Activated CD4-positive, alpha-beta memory T cell treated with anti-CD3 and anti-CD28 coated beads for 36 hours (primary cell): ENCODE measurements at regions not wholly inside any gene's neighbourhood (a gene's known extent, or its start where the extent isn't known, plus 50 kb on each side); places are given as distances from the start of the nearest gene placed in this dataset.

Experiments
- CTCF ChIA-PET: fragments of 350-600 bp; sonication (Branson Sonifier 250); formaldehyde crosslinking; loops from one replicate; lab custom pipeline; 2021; ENCODE audit warnings: antibody characterized with exemption, inconsistent platforms; lab: Charles Lee
- POLR2A ChIA-PET: fragments of 350-600 bp; sonication (Branson Sonifier 250); formaldehyde crosslinking; loops from one replicate; lab custom pipeline; 2021; ENCODE audit warnings: antibody characterized with exemption; lab: Charles Lee
- DNase-seq: peaks from one replicate; pipeline ENCODE4 v3.0.0-alpha.2; 2020
- H3K27ac Mint-ChIP-seq: one replicate; pipeline ENCODE4 v1.8.0; 2021; ENCODE audit warnings: mixed read lengths
- H3K27me3 Mint-ChIP-seq: one replicate; pipeline ENCODE4 v1.8.0; 2021; ENCODE audit warnings: mixed read lengths
- H3K36me3 Mint-ChIP-seq: one replicate; pipeline ENCODE4 v1.8.0; 2021; ENCODE audit warnings: mixed read lengths
- H3K4me1 Mint-ChIP-seq: one replicate; pipeline ENCODE4 v1.8.0; 2021; ENCODE audit warnings: low read depth, mixed read lengths
- H3K4me3 Mint-ChIP-seq: one replicate; pipeline ENCODE4 v1.8.0; 2021; ENCODE audit warnings: mild to moderate bottlenecking, mixed read lengths
- H3K9me3 Mint-ChIP-seq: one replicate; pipeline ENCODE4 v1.8.0; 2021; ENCODE audit warnings: mixed read lengths
- intact Hi-C: fragments of 100-400 bp; cut with micrococcal nuclease; formaldehyde crosslinking; loops from one replicate; pipeline ENCODE4 v1.15.1; 2023

DNA sequence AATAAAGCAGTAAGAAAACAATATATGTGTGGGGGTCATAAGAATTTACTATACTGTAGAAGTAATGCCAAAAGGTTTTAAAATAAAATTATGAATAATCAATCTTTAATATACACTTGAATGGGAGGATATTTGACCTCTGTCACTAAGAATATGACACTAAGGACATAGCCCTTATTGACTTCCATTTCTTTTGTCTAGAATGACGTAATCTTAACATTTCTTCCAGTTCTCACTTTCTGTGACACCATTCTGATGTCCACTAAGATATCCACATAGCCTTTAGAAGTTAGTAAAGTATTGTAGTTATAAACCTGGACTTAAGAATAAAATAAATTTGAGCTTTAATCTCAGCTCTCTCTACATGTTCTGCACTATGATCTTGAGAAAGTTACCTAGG lies 1050.7 kb downstream of the TLE4 start:
- DNase-seq, result no peak
- H3K36me3 Mint-ChIP-seq, result no peaks in the 10 kb centered on the region
- no peaks in the 10 kb centered on the region for H3K4me1 Mint-ChIP-seq
- H3K9me3 Mint-ChIP-seq, result peaks cover 9% of the 10 kb centered on the region
- CTCF ChIA-PET, result no interaction called here
- no peaks in the 10 kb centered on the region for H3K27me3 Mint-ChIP-seq
- no peak overlapping the region for H3K27ac Mint-ChIP-seq
- intact Hi-C loops, result no loop called here
- H3K4me3 Mint-ChIP-seq, result no peak overlapping the region
- POLR2A ChIA-PET, result no interaction called here

DNA sequence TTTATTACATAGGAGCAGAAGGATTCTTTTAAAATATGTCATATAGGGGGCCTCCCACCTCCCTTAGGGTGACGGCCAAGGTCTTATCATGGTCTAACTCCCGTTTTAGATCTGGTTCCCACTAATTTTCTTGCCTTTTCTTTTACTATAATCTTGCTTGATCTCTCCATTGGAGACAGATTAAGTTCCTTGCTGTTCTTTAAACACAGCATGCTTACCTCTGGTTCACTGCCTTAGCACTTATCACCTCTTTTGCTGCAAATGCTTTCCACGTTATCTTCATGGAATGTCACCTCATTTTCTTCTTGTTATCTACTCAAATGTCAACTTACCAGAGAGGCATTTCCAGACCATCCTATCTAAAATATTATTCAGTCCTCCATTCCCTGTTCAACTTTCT lies 1047.6 kb downstream of the TLE4 start:
- intact Hi-C loops, result no loop called here
- DNase-seq, result no peak
- H3K4me1 Mint-ChIP-seq, result no peaks in the 10 kb centered on the region
- no peak overlapping the region for H3K27ac Mint-ChIP-seq
- H3K36me3 Mint-ChIP-seq, result no peaks in the 10 kb centered on the region
- no peaks in the 10 kb centered on the region for H3K27me3 Mint-ChIP-seq
- peaks cover 5% of the 10 kb centered on the region for H3K9me3 Mint-ChIP-seq
- no peak overlapping the region for H3K4me3 Mint-ChIP-seq
- ChIA-PET CTCF (no interaction called here), POLR2A (no interaction called here)

DNA sequence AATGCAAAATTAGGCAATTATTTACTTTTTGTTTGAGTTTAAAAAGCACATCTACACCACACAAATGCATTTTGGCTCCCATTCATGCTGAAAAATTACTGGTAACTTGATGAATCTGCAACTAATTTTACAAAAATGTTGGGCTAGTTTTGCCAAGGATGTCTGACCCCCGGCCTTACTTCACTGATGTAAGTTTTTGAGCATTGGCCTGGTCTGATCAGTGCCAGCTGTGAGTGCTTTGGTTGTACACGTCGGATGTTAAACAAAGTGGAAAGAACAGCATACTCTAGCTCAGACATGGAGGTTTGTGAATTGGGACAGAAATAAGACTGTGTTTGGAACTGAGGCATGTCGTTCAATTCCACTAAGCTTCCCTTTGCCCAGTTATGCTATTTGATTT lies 1044.2 kb downstream of the TLE4 start:
- ChIA-PET POLR2A (no interaction called here), CTCF (no interaction called here)
- Mint-ChIP-seq H3K27me3 (no peaks in the 10 kb centered on the region), H3K27ac (no peak overlapping the region), H3K4me1 (no peaks in the 10 kb centered on the region), H3K9me3 (peaks cover 5% of the 10 kb centered on the region), H3K4me3 (no peak overlapping the region), H3K36me3 (no peaks in the 10 kb centered on the region)
- intact Hi-C loops, result no loop called here
- DNase-seq, result no peak

DNA sequence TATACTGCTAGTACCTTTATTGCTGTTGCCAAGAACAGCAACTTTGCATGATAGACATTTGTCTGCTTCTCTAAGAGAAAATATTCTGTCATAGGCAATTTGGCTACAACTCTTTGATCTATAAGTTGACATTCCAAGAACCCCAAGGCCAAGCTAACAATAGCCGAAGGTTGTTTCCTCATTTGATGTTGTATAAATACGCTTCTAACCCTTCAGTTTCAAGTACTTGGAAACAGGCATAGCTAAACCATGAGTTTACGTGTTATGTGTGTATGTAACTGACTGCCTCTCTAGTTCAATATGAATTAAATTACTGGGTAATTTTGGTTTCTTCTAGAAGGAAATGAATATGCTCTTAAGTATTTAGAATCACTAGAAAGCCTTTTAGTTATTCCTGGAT lies 1034.0 kb downstream of the TLE4 start:
- ChIA-PET POLR2A (no interaction called here), CTCF (no interaction called here)
- Mint-ChIP-seq H3K9me3 (no peaks in the 10 kb centered on the region), H3K27ac (no peak overlapping the region), H3K36me3 (no peaks in the 10 kb centered on the region), H3K27me3 (no peaks in the 10 kb centered on the region), H3K4me3 (no peak overlapping the region), H3K4me1 (no peaks in the 10 kb centered on the region)
- no peak for DNase-seq
- intact Hi-C loops, result no loop called here

DNA sequence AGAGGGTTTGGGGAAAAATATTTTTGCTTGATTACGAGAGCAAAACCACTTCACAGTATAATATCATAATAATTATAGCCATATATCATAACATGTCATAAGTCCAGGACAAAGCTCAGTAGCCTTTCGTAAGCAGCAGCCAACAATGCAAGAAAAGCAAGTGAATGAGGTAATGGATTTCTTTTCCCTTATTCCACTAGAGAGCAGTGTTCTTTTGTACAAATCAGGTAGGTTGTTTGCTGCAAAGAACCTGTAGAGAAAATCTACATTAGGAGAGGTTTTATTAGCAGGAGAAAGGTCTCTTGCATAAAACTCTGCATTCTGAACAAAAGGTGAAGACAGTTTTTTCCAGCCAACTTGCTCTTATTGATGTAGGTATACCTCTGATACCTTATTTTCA lies 1033.4 kb downstream of the TLE4 start:
- no peak overlapping the region for H3K4me3 Mint-ChIP-seq
- no peaks in the 10 kb centered on the region for H3K9me3 Mint-ChIP-seq
- intact Hi-C loops, result no loop called here
- no peaks in the 10 kb centered on the region for H3K4me1 Mint-ChIP-seq
- ChIA-PET CTCF (no interaction called here), POLR2A (no interaction called here)
- H3K27me3 Mint-ChIP-seq, result no peaks in the 10 kb centered on the region
- no peaks in the 10 kb centered on the region for H3K36me3 Mint-ChIP-seq
- DNase-seq, result no peak
- no peak overlapping the region for H3K27ac Mint-ChIP-seq

DNA sequence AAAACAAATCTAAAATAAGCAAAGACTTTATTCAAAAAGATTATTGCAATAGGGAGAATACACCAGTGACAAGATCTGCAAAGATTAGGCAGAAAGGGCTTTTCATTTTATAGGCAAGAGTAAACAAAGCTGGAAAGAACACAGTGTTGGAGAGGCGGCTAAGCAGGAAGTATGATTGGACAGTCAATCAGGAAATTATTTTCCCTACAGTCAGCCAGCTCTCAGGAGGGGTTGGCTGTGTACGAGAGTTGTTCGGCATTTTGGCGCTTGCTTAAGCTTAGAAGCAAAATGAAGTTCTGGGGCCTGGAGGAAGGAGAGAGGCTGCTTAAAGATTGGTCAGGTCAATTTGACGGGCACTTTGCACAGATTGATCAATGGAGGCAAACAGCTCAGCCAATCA lies 1030.5 kb downstream of the TLE4 start:
- no peak for DNase-seq
- ChIA-PET POLR2A (no interaction called here), CTCF (no interaction called here)
- Mint-ChIP-seq H3K27me3 (no peaks in the 10 kb centered on the region), H3K4me3 (no peak overlapping the region), H3K27ac (no peak overlapping the region), H3K36me3 (no peaks in the 10 kb centered on the region), H3K4me1 (no peaks in the 10 kb centered on the region), H3K9me3 (no peaks in the 10 kb centered on the region)
- intact Hi-C loops, result no loop called here

DNA sequence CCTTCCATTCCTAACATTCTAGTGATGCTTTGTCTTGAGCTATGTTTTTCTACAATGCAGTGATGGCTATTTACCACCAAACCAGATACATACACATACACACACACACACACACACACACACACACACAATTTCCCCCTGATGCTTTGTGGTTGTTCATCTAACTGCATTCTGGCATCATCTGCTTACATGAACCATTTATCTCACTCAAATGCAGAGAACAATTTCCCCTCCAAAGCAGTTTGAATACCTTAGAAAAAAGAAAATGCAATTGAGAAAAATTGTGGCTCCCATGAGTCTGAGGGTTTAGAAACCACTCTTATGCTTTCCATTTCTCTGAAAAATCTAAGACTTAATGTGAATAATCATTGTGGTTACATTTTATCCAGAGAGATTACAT lies 1024.8 kb downstream of the TLE4 start:
- no peaks in the 10 kb centered on the region for H3K36me3 Mint-ChIP-seq
- ChIA-PET POLR2A (no interaction called here), CTCF (no interaction called here)
- DNase-seq, result no peak
- intact Hi-C loops, result no loop called here
- peaks cover 10% of the 10 kb centered on the region for H3K9me3 Mint-ChIP-seq
- H3K4me1 Mint-ChIP-seq, result no peaks in the 10 kb centered on the region
- H3K4me3 Mint-ChIP-seq, result no peak overlapping the region
- H3K27ac Mint-ChIP-seq, result no peak overlapping the region
- no peaks in the 10 kb centered on the region for H3K27me3 Mint-ChIP-seq

DNA sequence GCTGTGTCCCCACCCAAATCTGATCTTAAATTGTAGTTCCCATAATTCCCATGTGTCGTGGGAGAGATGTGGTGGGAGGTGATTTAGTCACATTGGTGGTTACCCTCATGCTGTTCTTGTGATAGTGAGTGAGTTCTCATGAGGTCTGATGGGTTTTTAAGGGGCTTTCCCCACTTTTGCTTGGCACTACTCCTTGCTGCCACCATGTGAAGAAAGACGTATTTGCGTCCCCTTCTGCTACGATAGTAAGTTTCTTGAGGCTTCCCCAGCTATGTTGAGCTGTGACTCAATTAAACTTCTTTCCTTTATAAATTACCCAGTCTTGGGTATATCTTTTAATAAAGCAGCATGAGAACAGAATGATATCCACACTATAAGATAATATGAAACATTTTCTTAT lies 1023.4 kb downstream of the TLE4 start:
- no peak for DNase-seq
- no peaks in the 10 kb centered on the region for H3K4me1 Mint-ChIP-seq
- intact Hi-C loops, result no loop called here
- peaks cover 14% of the 10 kb centered on the region for H3K9me3 Mint-ChIP-seq
- no peaks in the 10 kb centered on the region for H3K36me3 Mint-ChIP-seq
- H3K4me3 Mint-ChIP-seq, result no peak overlapping the region
- H3K27ac Mint-ChIP-seq, result no peak overlapping the region
- H3K27me3 Mint-ChIP-seq, result no peaks in the 10 kb centered on the region
- ChIA-PET CTCF (no interaction called here), POLR2A (no interaction called here)

DNA sequence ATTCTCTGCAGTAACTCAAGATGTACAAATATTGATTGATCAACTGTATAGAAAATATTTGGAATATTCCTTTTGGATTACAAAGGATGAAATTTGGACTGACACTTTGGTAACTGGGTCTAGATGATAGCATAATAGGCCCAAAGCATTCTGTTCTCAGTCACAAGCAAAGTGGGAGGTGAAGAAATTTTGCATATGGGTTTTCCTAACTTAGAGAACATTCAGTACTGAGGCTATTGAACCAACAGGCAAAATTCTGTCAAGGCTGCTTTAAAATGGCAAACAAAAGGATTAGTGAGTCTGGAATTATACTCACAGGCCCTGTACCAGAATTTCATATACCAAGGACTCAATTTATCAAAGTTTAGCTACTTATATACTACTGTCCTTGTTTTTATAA lies 1020.6 kb downstream of the TLE4 start:
- H3K4me1 Mint-ChIP-seq, result no peaks in the 10 kb centered on the region
- ChIA-PET POLR2A (no interaction called here), CTCF (no interaction called here)
- H3K27me3 Mint-ChIP-seq, result no peaks in the 10 kb centered on the region
- peaks cover 16% of the 10 kb centered on the region for H3K9me3 Mint-ChIP-seq
- H3K4me3 Mint-ChIP-seq, result no peak overlapping the region
- intact Hi-C loops, result no loop called here
- H3K27ac Mint-ChIP-seq, result no peak overlapping the region
- no peak for DNase-seq
- no peaks in the 10 kb centered on the region for H3K36me3 Mint-ChIP-seq

DNA sequence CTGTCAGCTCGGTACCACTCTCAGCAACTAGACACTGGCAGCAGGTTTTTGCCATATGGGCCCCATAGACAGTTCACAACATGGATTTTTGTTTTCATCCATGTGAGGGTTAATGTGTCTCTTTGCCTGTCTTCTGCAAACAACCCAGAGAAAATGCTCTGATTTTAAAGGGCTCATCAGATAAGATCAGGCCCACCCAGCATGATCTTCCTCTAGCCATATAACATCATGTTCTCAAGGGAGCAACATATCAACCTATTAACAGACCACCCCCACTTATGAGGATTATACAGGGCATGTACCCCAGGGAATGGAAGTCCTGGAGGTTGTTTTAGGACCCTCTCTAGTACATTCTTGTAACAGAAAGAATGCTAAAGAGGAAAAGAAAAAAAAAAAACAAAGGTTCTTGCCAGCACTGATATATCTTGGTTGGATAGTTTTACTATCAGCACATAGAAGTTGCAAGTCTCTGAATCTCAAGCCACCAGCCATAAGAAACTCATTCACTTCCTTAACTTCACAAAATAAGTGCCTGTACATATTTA lies 1015.1 kb downstream of the TLE4 start:
- no peak for DNase-seq
- H3K4me1 Mint-ChIP-seq, result no peaks in the 10 kb centered on the region
- no peaks in the 10 kb centered on the region for H3K36me3 Mint-ChIP-seq
- CTCF ChIA-PET, result no interaction called here
- H3K4me3 Mint-ChIP-seq, result no peak overlapping the region
- no peak overlapping the region for H3K27ac Mint-ChIP-seq
- H3K9me3 Mint-ChIP-seq, result peaks cover 5% of the 10 kb centered on the region
- POLR2A ChIA-PET, result no interaction called here
- no peaks in the 10 kb centered on the region for H3K27me3 Mint-ChIP-seq
- intact Hi-C loops, result no loop called here

DNA sequence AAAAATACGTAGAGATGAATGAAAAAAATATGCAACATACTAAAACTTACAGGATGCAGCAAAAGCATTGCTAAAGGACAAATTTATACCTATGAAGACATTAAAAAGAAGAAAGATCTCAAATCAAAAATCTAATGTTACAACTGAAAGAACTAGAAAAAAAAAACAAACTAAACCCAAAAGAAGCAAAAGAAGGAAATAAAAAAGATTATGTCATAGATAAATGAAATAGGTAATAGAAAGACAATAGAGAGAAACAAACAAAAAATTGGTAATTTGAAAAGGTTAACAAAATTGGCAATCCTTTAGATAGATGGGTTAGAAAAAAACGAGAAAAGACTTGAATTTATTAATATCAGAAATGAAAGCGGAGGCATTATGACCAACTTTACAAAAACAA lies 1000.2 kb downstream of the TLE4 start:
- Mint-ChIP-seq H3K4me3 (no peak overlapping the region), H3K9me3 (peaks cover 36% of the 10 kb centered on the region), H3K4me1 (no peaks in the 10 kb centered on the region), H3K36me3 (no peaks in the 10 kb centered on the region), H3K27me3 (no peaks in the 10 kb centered on the region), H3K27ac (no peak overlapping the region)
- DNase-seq, result no peak
- CTCF ChIA-PET, result interaction anchor here (0.6 kb wide), 1 partner anchor 17 kb away, joined by 3 read pairs; no protein-coding TSS in a partner anchor
- intact Hi-C loops, result no loop called here
- POLR2A ChIA-PET, result no interaction called here

DNA sequence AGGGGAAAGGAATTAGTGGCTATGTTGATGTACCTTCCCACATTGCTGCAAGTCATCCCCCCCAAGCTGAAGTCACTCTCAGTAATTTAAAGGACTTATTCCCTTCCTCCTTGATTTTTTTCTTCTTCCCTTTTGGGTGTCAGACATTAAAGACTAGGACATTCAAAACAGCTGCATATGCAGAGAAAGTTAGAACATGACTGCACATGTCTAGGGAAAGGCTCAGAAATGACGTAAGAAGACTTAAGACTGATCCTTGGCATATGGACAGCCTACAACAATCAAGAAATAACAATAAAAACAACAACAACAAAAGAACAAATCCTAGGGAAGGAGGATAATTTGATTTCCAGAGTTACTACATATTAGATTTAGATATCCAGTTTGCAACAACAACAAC lies 997.5 kb downstream of the TLE4 start:
- no peaks in the 10 kb centered on the region for H3K36me3 Mint-ChIP-seq
- intact Hi-C loops, result no loop called here
- ChIA-PET CTCF (no interaction called here), POLR2A (no interaction called here)
- no peak overlapping the region for H3K4me3 Mint-ChIP-seq
- no peak for DNase-seq
- peaks cover 21% of the 10 kb centered on the region for H3K9me3 Mint-ChIP-seq
- H3K4me1 Mint-ChIP-seq, result no peaks in the 10 kb centered on the region
- no peak overlapping the region for H3K27ac Mint-ChIP-seq
- no peaks in the 10 kb centered on the region for H3K27me3 Mint-ChIP-seq

DNA sequence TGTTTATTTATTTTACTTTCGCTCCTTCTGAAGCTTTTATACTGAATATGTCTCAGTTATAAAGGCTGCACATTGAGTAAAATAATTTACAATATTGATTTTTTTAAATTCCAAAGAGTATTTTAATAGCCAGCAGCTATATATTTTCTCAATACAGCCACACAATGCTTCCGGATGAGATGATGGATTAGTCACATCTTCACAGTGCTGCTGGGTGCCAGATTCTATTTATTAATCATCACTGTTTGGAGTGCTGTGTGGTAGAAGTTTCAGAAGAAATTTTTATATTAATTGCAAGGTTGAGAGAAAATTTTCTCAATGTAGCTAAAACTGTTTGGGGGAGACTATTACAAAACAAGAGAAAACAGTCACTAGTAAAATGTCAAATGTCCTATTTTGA lies 989.8 kb downstream of the TLE4 start:
- ChIA-PET POLR2A (no interaction called here), CTCF (no interaction called here)
- H3K27ac Mint-ChIP-seq, result no peak overlapping the region
- no peak overlapping the region for H3K4me3 Mint-ChIP-seq
- intact Hi-C loops, result no loop called here
- no peak for DNase-seq
- H3K36me3 Mint-ChIP-seq, result no peaks in the 10 kb centered on the region
- no peaks in the 10 kb centered on the region for H3K4me1 Mint-ChIP-seq
- H3K27me3 Mint-ChIP-seq, result no peaks in the 10 kb centered on the region
- H3K9me3 Mint-ChIP-seq, result peaks cover 11% of the 10 kb centered on the region
